ENCODE measurements at regions not wholly inside any gene's neighbourhood (a gene's known extent, or its start where the extent isn't known, plus 50 kb on each side); places are given as distances from the start of the nearest gene placed in this dataset.

DNA sequence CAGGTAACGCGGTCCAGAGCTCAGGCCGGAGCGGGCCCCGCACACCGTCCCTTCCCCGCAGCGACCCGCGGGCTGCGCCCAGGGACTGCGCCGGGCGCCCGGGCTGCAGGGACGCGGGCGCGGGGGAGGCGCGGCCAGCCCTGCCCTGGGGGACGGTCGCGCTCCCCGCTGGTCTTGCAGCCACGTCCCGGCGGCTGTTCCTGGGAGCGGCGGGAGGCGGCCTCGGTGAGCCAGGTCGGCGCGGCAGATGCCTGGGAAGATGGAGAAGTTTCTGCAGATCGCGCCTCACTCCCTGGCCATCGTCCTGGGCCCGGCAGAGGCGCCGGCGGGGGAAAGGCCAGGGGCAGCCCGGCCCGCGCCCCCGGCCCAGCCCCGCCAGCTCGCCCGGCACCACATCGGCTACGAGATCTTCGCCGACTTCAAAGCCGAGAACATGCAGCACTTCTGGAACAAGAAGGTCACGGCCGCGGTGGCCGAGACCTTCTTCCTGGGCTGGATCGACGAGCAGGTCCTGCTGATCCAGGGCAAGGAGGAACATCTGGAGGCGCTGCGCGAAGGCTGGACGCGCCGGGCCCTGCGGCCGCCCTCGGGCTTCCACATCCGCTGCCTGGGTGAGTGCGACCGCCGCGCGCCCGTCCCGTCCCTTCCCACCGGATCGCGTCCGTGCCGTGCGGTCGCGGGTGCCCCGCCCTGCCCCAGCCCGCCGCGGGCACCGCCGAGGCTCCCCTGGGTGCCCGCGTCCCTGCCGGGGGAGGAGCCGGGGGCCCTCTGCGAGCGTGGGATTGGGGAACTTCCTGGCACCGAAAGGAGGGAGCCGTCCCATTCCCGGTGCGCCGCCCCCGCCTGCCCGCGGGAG, 107.4 kb upstream of the STOX2 start:
- TF ChIP-seq, protein P1, sequence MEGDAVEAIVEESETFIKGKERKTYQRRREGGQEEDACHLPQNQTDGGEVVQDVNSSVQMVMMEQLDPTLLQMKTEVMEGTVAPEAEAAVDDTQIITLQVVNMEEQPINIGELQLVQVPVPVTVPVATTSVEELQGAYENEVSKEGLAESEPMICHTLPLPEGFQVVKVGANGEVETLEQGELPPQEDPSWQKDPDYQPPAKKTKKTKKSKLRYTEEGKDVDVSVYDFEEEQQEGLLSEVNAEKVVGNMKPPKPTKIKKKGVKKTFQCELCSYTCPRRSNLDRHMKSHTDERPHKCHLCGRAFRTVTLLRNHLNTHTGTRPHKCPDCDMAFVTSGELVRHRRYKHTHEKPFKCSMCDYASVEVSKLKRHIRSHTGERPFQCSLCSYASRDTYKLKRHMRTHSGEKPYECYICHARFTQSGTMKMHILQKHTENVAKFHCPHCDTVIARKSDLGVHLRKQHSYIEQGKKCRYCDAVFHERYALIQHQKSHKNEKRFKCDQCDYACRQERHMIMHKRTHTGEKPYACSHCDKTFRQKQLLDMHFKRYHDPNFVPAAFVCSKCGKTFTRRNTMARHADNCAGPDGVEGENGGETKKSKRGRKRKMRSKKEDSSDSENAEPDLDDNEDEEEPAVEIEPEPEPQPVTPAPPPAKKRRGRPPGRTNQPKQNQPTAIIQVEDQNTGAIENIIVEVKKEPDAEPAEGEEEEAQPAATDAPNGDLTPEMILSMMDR (conservative IDR thresholded peaks at IDR 0.05) = no peak
- no peak for TF ChIP-seq EZH2 (IDR thresholded peaks at IDR 0.05; ENCODE audit: low read depth)

Measured in PC-9 (cell line).